GM18502 (cell line): ENCODE measurements at regions not wholly inside any gene's neighbourhood (a gene's known extent, or its start where the extent isn't known, plus 50 kb on each side); places are given as distances from the start of the nearest gene placed in this dataset.

Experiments used
- ATAC-seq: cut with Tn5 transposase; IDR thresholded peaks from one replicate; pipeline ENCODE4 v1.9.1; 2021; ENCODE audit warnings: mild to moderate bottlenecking; ENCODE audit not compliant: unreplicated experiment, poor library complexity

GRCh38 chr2:187918996-187919821, 365.0 kb upstream of the TFPI start:
- ATAC-seq: no peak

- no peak for ATAC-seq
These were observed 366.3 kb upstream of the TFPI start for GRCh38 chr2:187920511-187920910.

GRCh38 chr2:187922846-187923245, 368.6 kb upstream of the TFPI start:
- ATAC-seq: no peak

- no peak for ATAC-seq
These were observed 367.4 kb upstream of the GULP1 start for GRCh38 chr2:187924293-187924692.

GRCh38 chr2:187934236-187934635, 357.4 kb upstream of the GULP1 start:
- no peak for ATAC-seq

- ATAC-seq: no peak
These were observed 357.0 kb upstream of the GULP1 start for GRCh38 chr2:187934692-187935091.

- ATAC-seq: no peak
These were observed 356.5 kb upstream of the GULP1 start for GRCh38 chr2:187935126-187935525.

- ATAC-seq: no peak
These were observed 355.4 kb upstream of the GULP1 start for GRCh38 chr2:187936228-187936627.

GRCh38 chr2:187939180-187939579, 352.5 kb upstream of the GULP1 start:
- no peak for ATAC-seq

- no peak for ATAC-seq
These were observed 348.8 kb upstream of the GULP1 start for GRCh38 chr2:187942876-187943275.

GRCh38 chr2:187943772-187944369, 347.8 kb upstream of the GULP1 start:
- ATAC-seq: no peak

- no peak for ATAC-seq
These were observed 341.8 kb upstream of the GULP1 start for GRCh38 chr2:187949859-187950258.

- no peak for ATAC-seq
These were observed 340.0 kb upstream of the GULP1 start for GRCh38 chr2:187951470-187952218.

GRCh38 chr2:187956906-187957534, 334.7 kb upstream of the GULP1 start:
- no peak for ATAC-seq

GRCh38 chr2:187959821-187960220, 331.9 kb upstream of the GULP1 start:
- no peak for ATAC-seq

GRCh38 chr2:187962538-187962937, 329.1 kb upstream of the GULP1 start:
- ATAC-seq: no peak

- ATAC-seq: no peak
These were observed 326.9 kb upstream of the GULP1 start for GRCh38 chr2:187964746-187965145.

GRCh38 chr2:187966924-187967323, 324.8 kb upstream of the GULP1 start:
- ATAC-seq: no peak

- ATAC-seq: no peak
These were observed 319.8 kb upstream of the GULP1 start for GRCh38 chr2:187971893-187972292.

GRCh38 chr2:187976259-187976985, 315.3 kb upstream of the GULP1 start:
- no peak for ATAC-seq
